Keratinocyte (primary cell): ENCODE measurements at regions not wholly inside any gene's neighbourhood (a gene's known extent, or its start where the extent isn't known, plus 50 kb on each side); places are given as distances from the start of the nearest gene placed in this dataset.

Experiments used
- DNase-seq: peaks from one replicate; pipeline ENCODE4 v3.0.0-alpha.2; 2011; ENCODE audit warnings: low read depth, missing footprints, low spot score
- FAIRE-seq: peaks from 2 replicates; lab custom pipeline; 2011; peaks lifted over from hg19 to GRCh38; lab: Jason Lieb, UNC
- H2AFZ ChIP-seq: 2 replicates; pipeline ENCODE4 v1.6.0; 2012; ENCODE audit warnings: low read length, control low read depth, inconsistent platforms; ENCODE audit not compliant: control insufficient read depth
- H3K27ac ChIP-seq: 2 replicates; pipeline ENCODE4 v1.5.1; 2011; ENCODE audit warnings: low read length; ENCODE audit not compliant: control insufficient read depth, insufficient read depth
- H3K27me3 ChIP-seq: 3 replicates; pipeline ENCODE4 v1.6.0; 2011; ENCODE audit warnings: low read length; ENCODE audit not compliant: control insufficient read depth, insufficient read depth; ENCODE audit errors: extremely low read depth
- H3K36me3 ChIP-seq, 2 experiments: 2 replicates in 1 of 2; 3 replicates in 1 of 2; pipeline ENCODE4 v1.5.1; 2011; ENCODE audit warnings: low read length in 2 of 2, mild to moderate bottlenecking in 1 of 2; ENCODE audit not compliant: control insufficient read depth in 2 of 2, insufficient read depth in 2 of 2; ENCODE audit errors: extremely low read depth in 1 of 2
- H3K4me1 ChIP-seq: 3 replicates; pipeline ENCODE4 v1.5.1; 2011; ENCODE audit warnings: low read length; ENCODE audit not compliant: control insufficient read depth, insufficient read depth; ENCODE audit errors: extremely low read depth
- H3K4me2 ChIP-seq: 3 replicates; pipeline ENCODE4 v1.6.0; 2011; ENCODE audit warnings: low read depth, low read length; ENCODE audit not compliant: control insufficient read depth, insufficient read depth; ENCODE audit errors: extremely low read depth
- H3K4me3 ChIP-seq, 3 experiments: fragments of 200-600 bp in 1 of 3; sonication (generic) in 1 of 3; 2 replicates in 2 of 3; 3 replicates in 1 of 3; pipeline ENCODE4 v1.5.1; 2011 to 2016; ENCODE audit warnings: low read length in 3 of 3, mild to moderate bottlenecking in 3 of 3, control low read depth in 2 of 3, inconsistent platforms in 1 of 3, low read depth in 1 of 3, mixed read lengths in 1 of 3, mixed run types in 1 of 3, moderate library complexity in 1 of 3; ENCODE audit not compliant: control insufficient read depth in 2 of 3, insufficient read depth in 2 of 3; ENCODE audit errors: extremely low read depth in 1 of 3
- H3K79me2 ChIP-seq: 2 replicates; pipeline ENCODE4 v1.6.0; 2012; ENCODE audit warnings: low read length; ENCODE audit not compliant: control insufficient read depth, insufficient read depth
- H3K9ac ChIP-seq: 3 replicates; pipeline ENCODE4 v1.6.0; 2011; ENCODE audit warnings: low read length; ENCODE audit not compliant: control insufficient read depth, insufficient read depth; ENCODE audit errors: extremely low read depth
- H3K9me1 ChIP-seq: 3 replicates; pipeline ENCODE4 v1.6.0; 2011; ENCODE audit warnings: low read length; ENCODE audit not compliant: control insufficient read depth, insufficient read depth; ENCODE audit errors: extremely low read depth
- H3K9me3 ChIP-seq: 2 replicates; pipeline ENCODE4 v1.5.1; 2012; ENCODE audit warnings: low read depth, low read length; ENCODE audit not compliant: control insufficient read depth
- H4K20me1 ChIP-seq: 3 replicates; pipeline ENCODE4 v1.6.0; 2011; ENCODE audit warnings: low read length; ENCODE audit not compliant: control insufficient read depth, insufficient read depth; ENCODE audit errors: extremely low read depth
- CTCF ChIP-seq, 3 experiments: IDR thresholded peaks in 1 of 3; conservative IDR thresholded peaks in 1 of 3; optimal IDR thresholded peaks in 1 of 3; 2 replicates in 2 of 3; 3 replicates in 1 of 3; pipeline versions ENCODE3 to v1.5.1; 2011; ENCODE audit warnings: low read length in 3 of 3, mild to moderate bottlenecking in 3 of 3, moderate library complexity in 2 of 3, control low read depth in 1 of 3, inconsistent platforms in 1 of 3; ENCODE audit not compliant: insufficient read depth in 2 of 3; ENCODE audit errors: extremely low read depth in 1 of 3
- EZH2 ChIP-seq: IDR thresholded peaks from one replicate; pipeline ENCODE4 v1.6.1; 2012; ENCODE audit warnings: inconsistent platforms, mild to moderate bottlenecking, low read length, moderate library complexity
- dilution Hi-C: fragments of 300-500 bp; cut with MboI; formaldehyde crosslinking; loops from one replicate; pipeline ENCODE4 v1.7.0; 2020; ENCODE audit warnings: low sequenced_read_pairs; ENCODE audit not compliant: extremely low pct_ligation_motif_present

DNA sequence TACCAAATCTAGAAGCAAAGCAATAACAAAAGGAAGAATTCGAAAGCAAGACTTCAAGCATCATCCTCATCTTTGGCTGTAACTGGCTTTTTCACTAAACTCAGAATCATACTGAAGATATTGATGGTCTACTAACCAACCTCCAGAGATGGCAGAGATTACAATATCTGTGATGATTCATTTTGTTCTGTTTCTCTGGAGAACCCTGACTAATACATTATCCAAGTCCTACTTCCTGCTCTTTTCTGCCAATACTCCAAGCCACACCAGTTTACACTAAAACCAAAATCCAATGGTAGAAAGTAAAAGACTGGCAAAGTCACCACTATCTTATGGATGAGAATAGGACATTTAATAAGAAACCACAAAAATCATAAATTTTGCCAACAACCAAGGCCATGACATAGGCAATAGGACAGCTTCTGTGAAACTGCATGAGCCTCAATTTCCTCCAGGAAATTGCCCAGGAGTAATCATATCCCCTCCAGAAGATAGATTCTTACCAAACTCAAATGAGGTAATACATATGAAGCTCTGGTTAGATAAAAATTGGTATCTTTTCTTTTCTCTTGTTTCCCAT lies 159.8 kb downstream of the METTL4 start:
- Histone ChIP-seq H3K9me3 (no peaks in the 10 kb centered on the region), H3K4me3 (no peak overlapping the region), H3K79me2 (no peaks in the 10 kb centered on the region), H4K20me1 (no peaks in the 10 kb centered on the region), H3K27ac (peak overlapping the region; percentile 55), H3K4me1 (peaks cover 34% of the 10 kb centered on the region), H2AFZ (peak overlapping the region; percentile 19), H3K9me1 (no peaks in the 10 kb centered on the region), H3K9ac (no peak overlapping the region), H3K4me2 (peak overlapping the region; percentile 51), H3K27me3 (no peaks in the 10 kb centered on the region), H3K36me3 (no peaks in the 10 kb centered on the region)
- TF ChIP-seq EZH2 (no peak), CTCF (optimal IDR thresholded peaks at IDR 0.05 in 1 of 3, IDR thresholded peaks at IDR 0.05 in 1 of 3, conservative IDR thresholded peaks at IDR 0.05 in 1 of 3; ENCODE audit: extremely low read depth in 1 of 3, insufficient read depth in 2 of 3, low read length in 3 of 3) (no peak)
- DNase-seq (peak; percentile 15), FAIRE-seq (peak; percentile 67)
- dilution Hi-C loops: no loop called here

- Histone ChIP-seq H3K27ac (no peak overlapping the region), H3K79me2 (no peaks in the 10 kb centered on the region), H3K4me2 (peak overlapping the region; percentile 51), H3K27me3 (no peaks in the 10 kb centered on the region), H3K4me3 (peak overlapping the region in 1 of 3 experiments; percentile 12), H2AFZ (peak overlapping the region; percentile 56), H3K9ac (no peak overlapping the region), H3K36me3 (no peaks in the 10 kb centered on the region), H3K4me1 (peaks cover 34% of the 10 kb centered on the region), H3K9me1 (no peaks in the 10 kb centered on the region), H3K9me3 (no peaks in the 10 kb centered on the region), H4K20me1 (no peaks in the 10 kb centered on the region)
- FAIRE-seq: peak; percentile 53
- dilution Hi-C loops: no loop called here
- TF ChIP-seq CTCF (optimal IDR thresholded peaks at IDR 0.05 in 1 of 3, IDR thresholded peaks at IDR 0.05 in 1 of 3, conservative IDR thresholded peaks at IDR 0.05 in 1 of 3; ENCODE audit: extremely low read depth in 1 of 3, insufficient read depth in 2 of 3, low read length in 3 of 3) (no peak), EZH2 (no peak)
- no peak for DNase-seq
Measured at GRCh38 chr18:2412281-2412680, 159.0 kb downstream of the METTL4 start.
